ENCODE measurements at regions not wholly inside any gene's neighbourhood (a gene's known extent, or its start where the extent isn't known, plus 50 kb on each side); places are given as distances from the start of the nearest gene placed in this dataset.
A peak's percentile ranks its signal among the peaks of the same experiment; 100 is the strongest.
"Not testable (repeated sequence)": the region's sequence is repeated elsewhere in the genome, so short reads cannot be mapped to it uniquely, and the experiment has no call there.

- no peak for DNase-seq
Measured at GRCh38 chr10:21403256-21404015, 122.0 kb downstream of the SKIDA1 start.

- no peak for DNase-seq
Measured at GRCh38 chr10:21402606-21403083, 122.8 kb downstream of the SKIDA1 start.

GRCh38 chr10:21401196-21401595 is 124.3 kb downstream of the SKIDA1 start:
- no peak for DNase-seq

- DNase-seq: no peak
Measured at GRCh38 chr10:21399392-21400035, 126.0 kb downstream of the SKIDA1 start.

GRCh38 chr10:21398563-21399231 is 126.8 kb downstream of the SKIDA1 start:
- DNase-seq: no peak

- DNase-seq: no peak
Measured at GRCh38 chr10:21396889-21397288, 128.6 kb downstream of the SKIDA1 start.

- no peak for DNase-seq
Measured at GRCh38 chr10:21393931-21394330, 131.6 kb downstream of the SKIDA1 start.

GRCh38 chr10:21388589-21388988 is 136.9 kb downstream of the SKIDA1 start:
- no peak for DNase-seq

GRCh38 chr10:21387868-21388267 is 137.6 kb downstream of the SKIDA1 start:
- no peak for DNase-seq

- DNase-seq: no peak
Measured at GRCh38 chr10:21385996-21386585, 139.4 kb downstream of the SKIDA1 start.

- DNase-seq: no peak
Measured at GRCh38 chr10:21385536-21385935, 139.9 kb downstream of the SKIDA1 start.

- no peak for DNase-seq
Measured at GRCh38 chr10:21379143-21379542, 146.3 kb downstream of the SKIDA1 start.

GRCh38 chr10:21375274-21375673 is 150.2 kb downstream of the SKIDA1 start:
- DNase-seq: not testable (repeated sequence)

GRCh38 chr10:21373881-21374280 is 151.6 kb downstream of the SKIDA1 start:
- not testable (repeated sequence) for DNase-seq

GRCh38 chr10:21372651-21373410 is 152.7 kb downstream of the SKIDA1 start:
- DNase-seq: peak; percentile 63

GRCh38 chr10:21369697-21370096 is 155.8 kb downstream of the SKIDA1 start:
- no peak for DNase-seq

GRCh38 chr10:21368728-21369425 is 156.6 kb downstream of the SKIDA1 start:
- no peak for DNase-seq

GRCh38 chr10:21368022-21368582 is 157.4 kb downstream of the SKIDA1 start:
- DNase-seq: no peak

- DNase-seq: not testable (repeated sequence)
Measured at GRCh38 chr10:21366108-21366507, 159.4 kb downstream of the SKIDA1 start.

GRCh38 chr10:21364196-21365114 is 161.0 kb downstream of the SKIDA1 start:
- no peak for DNase-seq

- DNase-seq: no peak
Measured at GRCh38 chr10:21363731-21364104, 161.8 kb downstream of the SKIDA1 start.

Measured in NCI-H1436 treated with DMSO at 0.1 percent for 48 hours (cell line).